ENCODE measurements at regions not wholly inside any gene's neighbourhood (a gene's known extent, or its start where the extent isn't known, plus 50 kb on each side); places are given as distances from the start of the nearest gene placed in this dataset.

GRCh38 chr19:30671622-30672051, 299.5 kb downstream of the ZNF536 start:
- WGBS, 3 donors = 62 to 70% (median 69%) methylated on average over 9 of the region's 9 CpGs
- DNase-seq = no peak
- Histone ChIP-seq H3K4me3 (ENCODE audit: low read depth in 1 of 3, low read length in 3 of 3) (no peak overlapping the region), H3K9me3 (ENCODE audit: control insufficient read depth in 2 of 2, insufficient read depth in 1 of 2, low read depth in 1 of 2, low read length in 1 of 2) (no peaks in the 10 kb centered on the region), H3K27ac (ENCODE audit: low read depth in 1 of 3, low read length in 2 of 3) (no peak overlapping the region), H3K27me3 (ENCODE audit: control insufficient read depth in 3 of 3, insufficient read depth in 3 of 3, low read length in 3 of 3) (no peaks in the 10 kb centered on the region), H3K36me3 (ENCODE audit: control insufficient read depth in 3 of 3, insufficient read depth in 2 of 3, low read depth in 1 of 3, low read length in 3 of 3) (no peaks in the 10 kb centered on the region), H3K4me1 (ENCODE audit: control insufficient read depth in 3 of 3, insufficient read depth in 2 of 3, low read depth in 1 of 3, low read length in 2 of 3) (no peaks in the 10 kb centered on the region)
- no peak for FAIRE-seq

GRCh38 chr19:30671367-30671619, 299.1 kb downstream of the ZNF536 start:
- FAIRE-seq = no peak
- WGBS, 3 donors = 86 to 95% (median 94%) methylated on average over 3 of the region's 3 CpGs
- DNase-seq = no peak

GRCh38 chr19:30670562-30671366, 298.6 kb downstream of the ZNF536 start:
- no peaks in the 10 kb centered on the region for H3K36me3 ChIP-seq (ENCODE audit: control insufficient read depth in 3 of 3, insufficient read depth in 2 of 3, low read depth in 1 of 3, low read length in 3 of 3)
- no peak overlapping the region for H3K4me3 ChIP-seq (ENCODE audit: low read depth in 1 of 3, low read length in 3 of 3)
- no peaks in the 10 kb centered on the region for H3K27me3 ChIP-seq (ENCODE audit: control insufficient read depth in 3 of 3, insufficient read depth in 3 of 3, low read length in 3 of 3)
- WGBS, 3 donors = 84 to 88% (median 87%) methylated on average over 17 of the region's 17 CpGs
- no peaks in the 10 kb centered on the region for H3K9me3 ChIP-seq (ENCODE audit: control insufficient read depth in 2 of 2, insufficient read depth in 1 of 2, low read depth in 1 of 2, low read length in 1 of 2)
- H3K27ac ChIP-seq (ENCODE audit: low read depth in 1 of 3, low read length in 2 of 3) = no peak overlapping the region
- no peaks in the 10 kb centered on the region for H3K4me1 ChIP-seq (ENCODE audit: control insufficient read depth in 3 of 3, insufficient read depth in 2 of 3, low read depth in 1 of 3, low read length in 2 of 3)
- DNase-seq (no peak), FAIRE-seq (no peak)

More at GRCh38 chr19:30671367-30671619, 299.1 kb downstream of the ZNF536 start:
- no peaks in the 10 kb centered on the region for H3K36me3 ChIP-seq (ENCODE audit: control insufficient read depth in 3 of 3, insufficient read depth in 2 of 3, low read depth in 1 of 3, low read length in 3 of 3)
- H3K9me3 ChIP-seq (ENCODE audit: control insufficient read depth in 2 of 2, insufficient read depth in 1 of 2, low read depth in 1 of 2, low read length in 1 of 2) = no peaks in the 10 kb centered on the region
- no peaks in the 10 kb centered on the region for H3K4me1 ChIP-seq (ENCODE audit: control insufficient read depth in 3 of 3, insufficient read depth in 2 of 3, low read depth in 1 of 3, low read length in 2 of 3)
- H3K27ac ChIP-seq (ENCODE audit: low read depth in 1 of 3, low read length in 2 of 3) = no peak overlapping the region
- no peak overlapping the region for H3K4me3 ChIP-seq (ENCODE audit: low read depth in 1 of 3, low read length in 3 of 3)
- H3K27me3 ChIP-seq (ENCODE audit: control insufficient read depth in 3 of 3, insufficient read depth in 3 of 3, low read length in 3 of 3) = no peaks in the 10 kb centered on the region

GRCh38 chr19:30670011-30670329, 297.8 kb downstream of the ZNF536 start:
- DNase-seq (no peak), FAIRE-seq (no peak)
- WGBS, 3 donors = 72 to 75% (median 74%) methylated on average over 10 to 14 of the region's 14 CpGs
- H3K27me3 ChIP-seq (ENCODE audit: control insufficient read depth in 3 of 3, insufficient read depth in 3 of 3, low read length in 3 of 3) = no peaks in the 10 kb centered on the region
- no peaks in the 10 kb centered on the region for H3K4me1 ChIP-seq (ENCODE audit: control insufficient read depth in 3 of 3, insufficient read depth in 2 of 3, low read depth in 1 of 3, low read length in 2 of 3)
- no peaks in the 10 kb centered on the region for H3K9me3 ChIP-seq (ENCODE audit: control insufficient read depth in 2 of 2, insufficient read depth in 1 of 2, low read depth in 1 of 2, low read length in 1 of 2)
- H3K27ac ChIP-seq (ENCODE audit: low read depth in 1 of 3, low read length in 2 of 3) = no peak overlapping the region
- H3K36me3 ChIP-seq (ENCODE audit: control insufficient read depth in 3 of 3, insufficient read depth in 2 of 3, low read depth in 1 of 3, low read length in 3 of 3) = no peaks in the 10 kb centered on the region
- H3K4me3 ChIP-seq (ENCODE audit: low read depth in 1 of 3, low read length in 3 of 3) = no peak overlapping the region

GRCh38 chr19:30669329-30670010, 297.3 kb downstream of the ZNF536 start:
- H3K27ac ChIP-seq (ENCODE audit: low read depth in 1 of 3, low read length in 2 of 3) = no peak overlapping the region
- WGBS, 3 donors = 24 to 28% (median 26%) methylated on average over 25 of the region's 25 CpGs
- FAIRE-seq (no peak), DNase-seq (peak; percentile 27 to 52)
- no peaks in the 10 kb centered on the region for H3K4me1 ChIP-seq (ENCODE audit: control insufficient read depth in 3 of 3, insufficient read depth in 2 of 3, low read depth in 1 of 3, low read length in 2 of 3)
- no peak overlapping the region for H3K4me3 ChIP-seq (ENCODE audit: low read depth in 1 of 3, low read length in 3 of 3)
- H3K9me3 ChIP-seq (ENCODE audit: control insufficient read depth in 2 of 2, insufficient read depth in 1 of 2, low read depth in 1 of 2, low read length in 1 of 2) = no peaks in the 10 kb centered on the region
- H3K27me3 ChIP-seq (ENCODE audit: control insufficient read depth in 3 of 3, insufficient read depth in 3 of 3, low read length in 3 of 3) = no peaks in the 10 kb centered on the region
- H3K36me3 ChIP-seq (ENCODE audit: control insufficient read depth in 3 of 3, insufficient read depth in 2 of 3, low read depth in 1 of 3, low read length in 3 of 3) = no peaks in the 10 kb centered on the region

GRCh38 chr19:30668521-30669155, 296.5 kb downstream of the ZNF536 start:
- no peak for DNase-seq
- Histone ChIP-seq H3K27ac (ENCODE audit: low read depth in 1 of 3, low read length in 2 of 3) (no peak overlapping the region), H3K4me1 (ENCODE audit: control insufficient read depth in 3 of 3, insufficient read depth in 2 of 3, low read depth in 1 of 3, low read length in 2 of 3) (peaks cover 0 to 2% (median 0%) of the 10 kb centered on the region in 3 donors), H3K27me3 (ENCODE audit: control insufficient read depth in 3 of 3, insufficient read depth in 3 of 3, low read length in 3 of 3) (no peaks in the 10 kb centered on the region), H3K36me3 (ENCODE audit: control insufficient read depth in 3 of 3, insufficient read depth in 2 of 3, low read depth in 1 of 3, low read length in 3 of 3) (no peaks in the 10 kb centered on the region), H3K9me3 (ENCODE audit: control insufficient read depth in 2 of 2, insufficient read depth in 1 of 2, low read depth in 1 of 2, low read length in 1 of 2) (no peaks in the 10 kb centered on the region), H3K4me3 (ENCODE audit: low read depth in 1 of 3, low read length in 3 of 3) (no peak overlapping the region)
- no peak for FAIRE-seq
- 52 to 62% (median 61%) methylated on average over 16 of the region's 16 CpGs for WGBS, 3 donors

GRCh38 chr19:30667746-30668145, 295.6 kb downstream of the ZNF536 start:
- H3K27me3 ChIP-seq (ENCODE audit: control insufficient read depth in 3 of 3, insufficient read depth in 3 of 3, low read length in 3 of 3) = no peaks in the 10 kb centered on the region
- H3K4me3 ChIP-seq (ENCODE audit: low read depth in 1 of 3, low read length in 3 of 3) = no peak overlapping the region
- WGBS, 3 donors = 70 to 81% (median 77%) methylated on average over 3 of the region's 3 CpGs
- H3K4me1 ChIP-seq (ENCODE audit: control insufficient read depth in 3 of 3, insufficient read depth in 2 of 3, low read depth in 1 of 3, low read length in 2 of 3) = peaks cover 0 to 2% (median 0%) of the 10 kb centered on the region in 3 donors
- FAIRE-seq = no peak
- no peak for DNase-seq
- no peak overlapping the region for H3K27ac ChIP-seq (ENCODE audit: low read depth in 1 of 3, low read length in 2 of 3)
- no peaks in the 10 kb centered on the region for H3K36me3 ChIP-seq (ENCODE audit: control insufficient read depth in 3 of 3, insufficient read depth in 2 of 3, low read depth in 1 of 3, low read length in 3 of 3)
- H3K9me3 ChIP-seq (ENCODE audit: control insufficient read depth in 2 of 2, insufficient read depth in 1 of 2, low read depth in 1 of 2, low read length in 1 of 2) = no peaks in the 10 kb centered on the region

GRCh38 chr19:30667227-30667626, 295.0 kb downstream of the ZNF536 start:
- Histone ChIP-seq H3K27me3 (ENCODE audit: control insufficient read depth in 3 of 3, insufficient read depth in 3 of 3, low read length in 3 of 3) (no peaks in the 10 kb centered on the region), H3K4me3 (ENCODE audit: low read depth in 1 of 3, low read length in 3 of 3) (no peak overlapping the region), H3K36me3 (ENCODE audit: control insufficient read depth in 3 of 3, insufficient read depth in 2 of 3, low read depth in 1 of 3, low read length in 3 of 3) (no peaks in the 10 kb centered on the region), H3K27ac (ENCODE audit: low read depth in 1 of 3, low read length in 2 of 3) (no peak overlapping the region), H3K4me1 (ENCODE audit: control insufficient read depth in 3 of 3, insufficient read depth in 2 of 3, low read depth in 1 of 3, low read length in 2 of 3) (peaks cover 0 to 2% (median 0%) of the 10 kb centered on the region in 3 donors), H3K9me3 (ENCODE audit: control insufficient read depth in 2 of 2, insufficient read depth in 1 of 2, low read depth in 1 of 2, low read length in 1 of 2) (no peaks in the 10 kb centered on the region)
- no peak for DNase-seq
- 80 to 88% (median 82%) methylated on average over 7 of the region's 7 CpGs for WGBS, 3 donors
- no peak for FAIRE-seq
